ENCODE measurements at regions not wholly inside any gene's neighbourhood (a gene's known extent, or its start where the extent isn't known, plus 50 kb on each side); places are given as distances from the start of the nearest gene placed in this dataset.

- TF ChIP-seq CTCF (IDR thresholded peaks at IDR 0.05; ENCODE audit: extremely low read depth, insufficient read depth, missing control alignments): no peak
- no peak for DNase-seq (ENCODE audit: low spot score)
- in situ Hi-C loops (cut with MboI; ENCODE audit: low pct_unique_long_range_greater_than_20kb, low sequenced_read_pairs, unreplicated experiment): no loop called here
Observed at GRCh38 chrX:131923614-131924250, 99.4 kb upstream of the STK26 start.

DNA sequence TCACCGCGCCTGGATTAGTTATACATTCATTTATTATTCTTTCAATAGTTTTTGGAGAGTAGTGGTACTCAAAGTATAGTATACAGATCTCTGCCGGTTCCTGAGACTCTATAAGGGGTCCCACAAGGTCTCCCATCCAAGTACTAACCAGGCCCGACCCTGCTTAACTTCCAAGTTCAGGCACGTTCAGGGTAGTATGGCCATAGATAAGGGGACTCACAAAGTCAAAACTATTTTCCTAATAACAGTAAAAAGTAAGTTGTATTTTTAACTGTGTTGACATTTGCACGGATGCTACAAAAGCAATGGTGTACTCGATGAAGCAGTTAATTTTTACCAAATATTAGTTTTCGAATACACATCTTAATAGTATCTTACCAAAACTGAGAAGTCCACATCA lies 84.4 kb upstream of the STK26 start:
- no peak for DNase-seq (ENCODE audit: low spot score)
- in situ Hi-C loops (cut with MboI; ENCODE audit: low pct_unique_long_range_greater_than_20kb, low sequenced_read_pairs, unreplicated experiment): no loop called here
- no peak for TF ChIP-seq CTCF (IDR thresholded peaks at IDR 0.05; ENCODE audit: extremely low read depth, insufficient read depth, missing control alignments)

DNA sequence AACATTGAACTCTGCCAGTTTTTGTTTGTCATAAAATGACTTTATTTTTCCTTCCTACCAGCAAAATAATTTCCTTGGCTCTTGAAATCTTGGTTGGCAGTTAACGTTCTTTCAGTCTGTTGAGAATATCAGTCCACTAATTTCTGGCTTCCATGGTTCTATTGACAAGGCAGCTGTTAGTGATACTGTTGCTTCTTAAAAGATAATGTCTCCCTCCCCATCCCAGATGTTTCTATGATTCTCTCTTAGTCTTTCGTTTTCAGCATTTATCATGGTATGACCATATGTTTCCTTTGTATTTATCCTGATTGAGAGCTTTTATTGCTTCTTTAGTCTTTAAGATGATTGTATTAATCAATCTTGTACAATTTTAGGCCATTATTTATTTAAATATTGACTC lies 81.1 kb upstream of the STK26 start:
- no peak for DNase-seq (ENCODE audit: low spot score)
- no peak for TF ChIP-seq CTCF (IDR thresholded peaks at IDR 0.05; ENCODE audit: extremely low read depth, insufficient read depth, missing control alignments)
- in situ Hi-C loops (cut with MboI; ENCODE audit: low pct_unique_long_range_greater_than_20kb, low sequenced_read_pairs, unreplicated experiment): no loop called here

- no peak for DNase-seq (ENCODE audit: low spot score)
- in situ Hi-C loops (cut with MboI; ENCODE audit: low pct_unique_long_range_greater_than_20kb, low sequenced_read_pairs, unreplicated experiment): no loop called here
- no peak for TF ChIP-seq CTCF (IDR thresholded peaks at IDR 0.05; ENCODE audit: extremely low read depth, insufficient read depth, missing control alignments)
Observed at GRCh38 chrX:131944936-131945902, 77.9 kb upstream of the STK26 start.

GRCh38 chrX:131951166-131951565 lies 71.9 kb upstream of the STK26 start:
- DNase-seq (ENCODE audit: low spot score): no peak
- no peak for TF ChIP-seq CTCF (IDR thresholded peaks at IDR 0.05; ENCODE audit: extremely low read depth, insufficient read depth, missing control alignments)
- in situ Hi-C loops (cut with MboI; ENCODE audit: low pct_unique_long_range_greater_than_20kb, low sequenced_read_pairs, unreplicated experiment): no loop called here

- no peak for TF ChIP-seq CTCF (IDR thresholded peaks at IDR 0.05; ENCODE audit: extremely low read depth, insufficient read depth, missing control alignments)
- in situ Hi-C loops (cut with MboI; ENCODE audit: low pct_unique_long_range_greater_than_20kb, low sequenced_read_pairs, unreplicated experiment): no loop called here
- no peak for DNase-seq (ENCODE audit: low spot score)
Observed at GRCh38 chrX:131955099-131955777, 67.9 kb upstream of the STK26 start.

Data from GM13977 (cell line).